ENCODE measurements at regions not wholly inside any gene's neighbourhood (a gene's known extent, or its start where the extent isn't known, plus 50 kb on each side); places are given as distances from the start of the nearest gene placed in this dataset.

DNA sequence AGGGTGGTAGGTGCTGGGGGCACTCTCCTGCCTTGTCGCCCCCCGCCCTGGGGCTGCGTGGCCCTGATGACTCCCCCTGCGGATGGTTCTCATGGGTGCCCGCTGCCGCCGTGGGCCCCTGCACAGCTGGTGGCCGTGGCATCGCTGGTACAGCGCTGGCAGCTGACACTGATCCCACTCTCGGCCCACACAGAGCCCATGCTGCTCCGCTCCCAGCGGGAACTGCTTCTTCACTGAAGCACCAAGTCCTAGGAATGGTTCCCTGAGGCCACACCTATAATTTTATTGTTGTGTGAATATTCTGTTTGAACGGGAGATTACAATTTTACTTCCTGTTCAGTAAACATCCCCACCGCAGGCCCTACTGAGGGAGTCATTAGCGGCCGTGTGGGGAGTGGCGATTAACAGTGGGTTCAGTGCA, 138.6 kb upstream of the NKX1-1 start:
- TF ChIP-seq, protein P1, sequence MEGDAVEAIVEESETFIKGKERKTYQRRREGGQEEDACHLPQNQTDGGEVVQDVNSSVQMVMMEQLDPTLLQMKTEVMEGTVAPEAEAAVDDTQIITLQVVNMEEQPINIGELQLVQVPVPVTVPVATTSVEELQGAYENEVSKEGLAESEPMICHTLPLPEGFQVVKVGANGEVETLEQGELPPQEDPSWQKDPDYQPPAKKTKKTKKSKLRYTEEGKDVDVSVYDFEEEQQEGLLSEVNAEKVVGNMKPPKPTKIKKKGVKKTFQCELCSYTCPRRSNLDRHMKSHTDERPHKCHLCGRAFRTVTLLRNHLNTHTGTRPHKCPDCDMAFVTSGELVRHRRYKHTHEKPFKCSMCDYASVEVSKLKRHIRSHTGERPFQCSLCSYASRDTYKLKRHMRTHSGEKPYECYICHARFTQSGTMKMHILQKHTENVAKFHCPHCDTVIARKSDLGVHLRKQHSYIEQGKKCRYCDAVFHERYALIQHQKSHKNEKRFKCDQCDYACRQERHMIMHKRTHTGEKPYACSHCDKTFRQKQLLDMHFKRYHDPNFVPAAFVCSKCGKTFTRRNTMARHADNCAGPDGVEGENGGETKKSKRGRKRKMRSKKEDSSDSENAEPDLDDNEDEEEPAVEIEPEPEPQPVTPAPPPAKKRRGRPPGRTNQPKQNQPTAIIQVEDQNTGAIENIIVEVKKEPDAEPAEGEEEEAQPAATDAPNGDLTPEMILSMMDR (IDR thresholded peaks at IDR 0.05; ENCODE audit: extremely low read depth in 1 of 2, insufficient read depth in 1 of 2, low read depth in 1 of 2, low read length in 2 of 2), result no peak
- TF ChIP-seq EZH2 (IDR thresholded peaks at IDR 0.05; ENCODE audit: borderline replicate concordance, low read depth, low read length, severe bottlenecking) (no peak), POLR2A (IDR thresholded peaks at IDR 0.05; ENCODE audit: low read depth, low read length) (no peak), MYC (IDR thresholded peaks at IDR 0.05; ENCODE audit: low read depth, low read length) (no peak), JUN (IDR thresholded peaks at IDR 0.05; ENCODE audit: borderline replicate concordance, insufficient read depth, insufficient read length, low read depth) (no peak), GATA2 (IDR thresholded peaks at IDR 0.05; ENCODE audit: insufficient read depth, insufficient read length, low read depth, low read length) (no peak), FOS (IDR thresholded peaks at IDR 0.05; ENCODE audit: borderline replicate concordance, insufficient read depth, low read length) (no peak), POLR2AphosphoS5 (IDR thresholded peaks at IDR 0.05; ENCODE audit: insufficient read depth, low read depth, low read length) (no peak)
- TF ChIP-seq, protein P2, sequence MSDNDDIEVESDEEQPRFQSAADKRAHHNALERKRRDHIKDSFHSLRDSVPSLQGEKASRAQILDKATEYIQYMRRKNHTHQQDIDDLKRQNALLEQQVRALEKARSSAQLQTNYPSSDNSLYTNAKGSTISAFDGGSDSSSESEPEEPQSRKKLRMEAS (IDR thresholded peaks at IDR 0.05; ENCODE audit: insufficient read depth, insufficient read length), result no peak

Data from endothelial cell of umbilical vein (primary cell).